ENCODE measurements at regions not wholly inside any gene's neighbourhood (a gene's known extent, or its start where the extent isn't known, plus 50 kb on each side); places are given as distances from the start of the nearest gene placed in this dataset.
"Not testable (repeated sequence)": the region's sequence is repeated elsewhere in the genome, so short reads cannot be mapped to it uniquely, and the experiment has no call there.

GRCh38 chr6:139955366-139956155 lies 581.1 kb upstream of the CITED2 start:
- no peak for DNase-seq

DNA sequence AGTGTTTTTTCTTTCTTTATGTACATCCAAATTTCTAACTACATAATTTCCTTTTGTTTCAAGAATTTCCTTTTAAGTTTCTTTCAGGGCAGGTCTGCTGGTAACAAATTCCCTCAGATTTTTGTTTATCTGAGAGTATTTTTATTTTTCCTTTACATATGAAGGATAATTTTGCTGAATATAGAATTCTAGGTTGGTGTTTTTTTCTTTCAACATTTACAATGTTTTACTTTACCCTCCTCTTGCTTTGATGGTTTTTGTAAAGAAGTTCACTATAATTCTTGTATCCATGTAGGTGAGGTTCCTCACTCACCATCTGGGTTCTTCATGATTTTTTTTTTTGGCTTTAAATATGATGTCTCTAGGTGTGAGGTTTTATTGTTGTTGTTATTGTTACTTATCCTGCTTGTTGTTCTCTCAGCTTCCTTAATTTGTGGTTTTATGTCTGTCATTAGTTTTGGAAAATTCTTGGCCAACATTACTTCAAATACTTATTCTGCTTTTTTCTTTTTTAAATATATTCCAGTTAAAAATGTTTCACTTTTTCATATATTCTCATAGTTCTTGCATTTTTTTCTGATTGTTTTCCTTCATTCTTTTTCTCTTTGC lies 580.1 kb upstream of the CITED2 start:
- no peak for DNase-seq

DNA sequence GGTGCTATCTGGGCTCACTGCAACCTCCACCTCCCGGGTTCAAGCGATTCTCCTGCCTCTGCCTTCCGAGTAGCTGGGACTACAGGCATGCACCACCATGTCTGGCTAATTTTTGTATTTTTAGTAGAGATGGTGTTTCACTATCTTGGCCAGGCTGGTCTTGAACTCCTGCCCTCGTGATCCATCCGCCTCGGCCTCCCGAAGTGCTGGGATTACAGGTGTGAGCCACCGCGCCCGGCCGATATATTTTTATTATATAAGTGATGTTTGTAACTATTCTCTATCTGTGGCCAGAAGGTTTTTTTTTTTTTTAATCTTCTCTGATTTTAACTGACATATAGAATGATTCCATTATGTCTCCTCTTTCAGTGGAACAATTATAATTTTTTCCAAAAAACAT lies 579.3 kb upstream of the CITED2 start:
- not testable (repeated sequence) for DNase-seq

GRCh38 chr6:139951172-139951571 lies 576.7 kb upstream of the CITED2 start:
- no peak for DNase-seq

- no peak for DNase-seq
These were observed 570.5 kb upstream of the CITED2 start for GRCh38 chr6:139944976-139945375.

GRCh38 chr6:139944131-139944530 lies 569.7 kb upstream of the CITED2 start:
- no peak for DNase-seq

DNA sequence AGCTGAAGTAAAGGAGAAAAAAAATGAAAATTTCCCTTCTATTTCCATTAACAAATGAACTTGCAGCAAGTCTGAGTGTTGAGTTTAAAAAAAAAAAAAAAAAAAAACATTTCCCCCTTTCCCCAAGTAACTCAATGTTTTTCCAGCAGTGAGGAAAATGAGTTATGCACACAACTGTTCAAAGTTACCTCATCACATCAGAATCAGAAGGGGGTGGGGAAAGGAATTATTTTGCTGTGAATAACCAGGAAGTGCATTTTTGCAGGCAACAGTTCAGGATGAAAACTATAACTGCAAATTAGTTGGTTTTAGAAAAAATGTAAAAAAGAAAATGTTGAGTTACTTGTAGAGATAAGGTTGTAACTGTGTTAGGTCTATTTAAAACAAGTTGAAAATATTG lies 568.9 kb upstream of the CITED2 start:
- no peak for DNase-seq

GRCh38 chr6:139942331-139942730 lies 567.9 kb upstream of the CITED2 start:
- no peak for DNase-seq

- DNase-seq = no peak
These were observed 567.4 kb upstream of the CITED2 start for GRCh38 chr6:139941826-139942225.

GRCh38 chr6:139940741-139941729 lies 566.6 kb upstream of the CITED2 start:
- DNase-seq = no peak

GRCh38 chr6:139939189-139939979 lies 564.9 kb upstream of the CITED2 start:
- no peak for DNase-seq

DNA sequence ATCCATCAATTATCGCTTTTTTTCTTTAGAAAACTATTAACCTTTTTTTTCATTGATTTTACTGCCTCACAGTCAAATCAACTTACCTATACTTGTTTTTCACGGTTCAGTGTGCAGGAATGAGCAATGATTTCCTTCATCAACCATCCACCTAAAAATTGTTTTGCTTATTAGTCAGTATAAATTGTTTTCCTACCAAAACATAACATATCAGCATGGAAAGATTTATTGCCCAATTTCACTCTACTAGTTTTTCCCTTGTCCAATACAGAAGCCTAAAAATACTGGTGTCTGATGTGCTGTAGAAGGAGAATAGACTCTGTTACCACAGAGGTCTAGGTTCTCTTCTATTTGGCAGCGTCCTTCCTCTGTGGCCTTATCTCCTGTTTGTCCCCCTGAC lies 558.2 kb upstream of the CITED2 start:
- no peak for DNase-seq

DNA sequence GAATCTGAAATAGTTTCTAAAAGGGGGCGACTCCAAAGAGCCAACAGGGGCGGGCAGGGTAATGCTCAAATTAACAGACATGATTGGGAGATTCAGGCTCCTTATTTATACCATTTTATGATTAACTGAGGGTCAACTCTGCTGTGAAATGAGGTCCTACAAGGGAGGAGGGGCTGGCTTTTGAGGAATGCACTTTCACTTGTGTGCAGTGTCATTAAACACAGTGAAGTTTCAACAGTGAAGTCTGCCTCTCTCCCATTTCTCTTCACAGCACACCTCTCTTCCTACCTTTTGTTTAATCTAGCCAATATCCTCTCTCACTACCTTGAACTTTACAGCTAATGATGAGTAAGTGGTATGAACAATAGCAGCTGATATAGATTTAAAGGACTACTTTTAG lies 557.3 kb upstream of the CITED2 start:
- no peak for DNase-seq

- no peak for DNase-seq
These were observed 553.4 kb upstream of the CITED2 start for GRCh38 chr6:139927742-139928305.

- DNase-seq = no peak
These were observed 552.8 kb upstream of the CITED2 start for GRCh38 chr6:139927236-139927635.

GRCh38 chr6:139926711-139927110 lies 552.3 kb upstream of the CITED2 start:
- DNase-seq = no peak

- DNase-seq = no peak
These were observed 551.6 kb upstream of the CITED2 start for GRCh38 chr6:139925894-139926641.

GRCh38 chr6:139923964-139924475 lies 549.6 kb upstream of the CITED2 start:
- no peak for DNase-seq

- no peak for DNase-seq
These were observed 547.8 kb upstream of the CITED2 start for GRCh38 chr6:139922236-139922635.

GRCh38 chr6:139920776-139921100 lies 546.3 kb upstream of the CITED2 start:
- no peak for DNase-seq

GRCh38 chr6:139920027-139920775 lies 545.8 kb upstream of the CITED2 start:
- no peak for DNase-seq
